DMS79 (cell line): ENCODE measurements at regions not wholly inside any gene's neighbourhood (a gene's known extent, or its start where the extent isn't known, plus 50 kb on each side); places are given as distances from the start of the nearest gene placed in this dataset.

Experiments
- DNase-seq: peaks from one replicate; lab custom pipeline; 2025; lab: John Stamatoyannopoulos, UW

DNA sequence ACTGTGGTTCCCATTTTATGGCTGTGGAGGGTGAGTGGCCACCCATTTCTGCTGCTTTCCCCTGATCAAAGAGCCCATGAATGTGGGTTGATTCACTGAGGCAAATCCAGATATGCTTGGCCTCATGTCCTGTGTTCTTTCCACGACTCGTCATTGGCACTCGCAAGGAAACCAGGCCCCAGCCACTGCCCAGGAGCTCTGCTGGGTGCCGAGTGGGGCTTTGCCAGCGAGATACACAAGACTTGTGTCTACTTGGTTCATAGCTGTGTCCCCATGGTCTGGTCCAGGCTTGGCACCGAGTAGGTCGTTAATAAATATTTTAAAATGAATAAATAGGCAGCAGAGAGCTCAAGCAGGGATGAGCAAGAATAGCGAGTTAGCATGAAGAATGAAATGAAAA lies 1291.5 kb downstream of the TBC1D22A start:
- no peak for DNase-seq

DNA sequence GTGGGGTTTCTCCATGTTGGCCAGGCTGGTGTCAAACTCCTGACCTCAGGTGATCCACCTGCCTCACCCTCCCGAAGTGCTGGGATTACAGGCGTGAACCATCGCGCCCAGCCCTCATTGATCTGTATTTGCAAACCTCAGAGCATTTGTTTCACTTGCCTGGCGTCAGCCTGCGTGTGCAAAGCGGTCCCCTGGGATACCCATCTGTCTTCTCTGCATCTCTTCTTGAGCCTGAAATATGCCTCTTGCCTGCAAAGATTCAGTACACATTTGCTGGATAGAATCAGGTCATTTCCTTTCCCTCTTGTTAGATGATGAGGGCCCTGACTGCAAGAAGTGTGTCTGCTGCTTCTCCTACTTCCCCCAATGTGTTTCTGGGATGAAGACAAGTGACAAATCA lies 1291.0 kb downstream of the TBC1D22A start:
- DNase-seq, result no peak

DNA sequence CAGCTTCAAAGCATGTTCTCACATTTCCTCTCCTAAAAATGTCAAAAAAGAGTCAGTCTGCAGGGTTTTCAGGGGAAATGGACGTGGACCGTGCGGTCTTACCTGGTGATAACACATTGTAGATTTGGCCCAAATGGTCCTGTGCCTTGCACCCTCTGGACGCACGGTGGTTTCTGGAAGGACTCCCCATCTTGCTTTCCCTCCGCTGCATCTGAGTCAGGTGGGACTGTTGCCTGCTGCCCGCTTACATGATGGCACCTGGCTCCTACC lies 1290.1 kb downstream of the TBC1D22A start:
- DNase-seq, result no peak

DNA sequence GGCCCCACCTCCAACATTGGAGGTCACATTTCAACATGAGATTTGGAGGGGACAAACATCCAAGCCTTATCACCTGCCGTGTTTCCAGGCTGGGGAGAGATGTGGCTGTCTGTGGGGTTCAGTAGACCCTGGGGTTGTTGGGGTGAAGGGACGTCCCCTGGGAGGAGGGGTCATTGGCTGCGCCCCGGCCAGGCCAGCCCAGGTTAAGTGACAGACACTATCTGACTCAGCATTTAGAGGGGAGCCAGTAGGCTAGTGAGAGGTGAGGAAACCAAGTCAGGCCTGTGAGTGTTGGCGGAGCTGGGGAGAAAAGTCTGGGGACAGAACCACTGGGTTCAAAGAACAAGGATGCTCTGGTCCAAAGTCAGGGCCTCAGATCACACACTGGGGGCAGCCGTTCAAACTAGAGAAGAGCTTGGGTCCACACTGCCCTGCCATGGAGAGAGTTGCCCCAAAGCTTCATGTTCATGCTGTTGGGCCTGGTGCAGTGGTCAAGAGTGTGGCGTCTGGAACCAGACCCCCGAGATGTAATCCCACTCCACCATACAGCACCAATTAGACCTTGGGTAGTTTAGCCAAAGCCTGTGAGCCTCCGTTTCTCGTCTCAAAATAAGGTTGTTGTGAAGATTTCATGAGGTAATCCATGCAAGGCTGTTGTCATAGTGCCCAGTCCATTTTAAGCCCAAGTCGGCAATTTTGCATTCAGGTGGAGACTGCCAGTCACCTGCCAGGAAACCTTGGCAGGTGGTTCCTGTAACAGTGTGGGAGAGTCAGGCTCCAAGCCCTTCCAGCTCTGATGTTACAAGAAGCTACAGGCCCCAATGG lies 1289.6 kb downstream of the TBC1D22A start:
- DNase-seq, result no peak

GRCh38 chr22:48050836-48051235 lies 1288.4 kb downstream of the TBC1D22A start:
- DNase-seq, result no peak

DNA sequence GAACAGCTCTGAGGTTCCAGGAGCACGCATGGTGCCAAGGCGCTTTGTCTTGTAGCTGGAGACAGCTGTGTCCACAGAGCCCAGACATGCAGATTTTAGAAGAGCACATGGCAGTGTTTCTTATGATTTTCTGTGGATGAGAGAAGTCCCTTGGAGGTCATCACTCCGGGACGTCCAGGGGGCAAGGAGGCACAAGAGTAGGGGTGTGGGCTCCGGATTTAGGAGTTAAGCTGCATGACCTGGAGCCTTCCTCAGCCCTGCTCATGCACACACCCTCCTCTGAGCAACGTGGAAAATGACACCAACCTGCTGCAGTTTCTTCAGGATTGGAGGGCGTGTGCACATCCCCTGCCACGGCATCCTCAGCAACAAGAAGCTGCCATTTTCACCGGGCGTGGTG lies 1286.7 kb downstream of the TBC1D22A start:
- DNase-seq, result no peak

DNA sequence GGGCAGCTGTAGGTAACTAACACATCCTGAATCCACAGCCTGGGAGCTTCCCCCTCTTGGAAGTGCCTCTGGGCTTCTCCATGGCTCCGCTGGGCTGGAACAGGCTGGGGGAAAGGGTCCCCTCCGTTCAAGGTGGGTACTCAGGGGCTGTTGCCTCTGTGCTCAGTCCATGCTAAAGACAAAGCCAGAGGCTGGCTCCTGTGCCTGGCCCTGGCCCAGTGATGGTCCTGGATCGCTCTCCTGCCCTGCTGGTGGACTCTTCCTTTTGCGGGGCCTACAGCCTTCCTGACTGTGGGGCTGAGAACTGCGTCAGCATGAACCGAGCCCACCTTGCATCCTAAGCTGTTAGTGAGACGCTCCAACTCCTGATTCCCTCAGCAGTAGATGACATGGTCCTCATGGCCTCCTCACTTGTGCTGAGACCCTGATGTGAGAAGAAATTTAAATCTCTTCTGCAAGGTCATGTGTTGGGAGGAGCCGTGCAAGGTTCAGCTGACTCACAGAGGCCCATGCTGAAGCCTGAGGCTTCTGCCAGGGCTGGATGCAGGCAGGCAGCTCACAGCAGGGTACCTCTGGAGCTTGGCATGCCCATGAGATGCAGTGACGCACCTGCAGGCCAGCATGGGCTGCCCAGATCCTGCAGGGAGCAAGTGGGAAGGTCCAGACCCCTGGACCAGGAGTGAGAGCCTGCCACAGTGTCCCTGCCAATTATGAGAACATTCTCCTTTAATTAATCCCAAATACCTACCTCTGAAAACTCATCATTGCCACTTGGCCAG lies 1285.5 kb downstream of the TBC1D22A start:
- no peak for DNase-seq

DNA sequence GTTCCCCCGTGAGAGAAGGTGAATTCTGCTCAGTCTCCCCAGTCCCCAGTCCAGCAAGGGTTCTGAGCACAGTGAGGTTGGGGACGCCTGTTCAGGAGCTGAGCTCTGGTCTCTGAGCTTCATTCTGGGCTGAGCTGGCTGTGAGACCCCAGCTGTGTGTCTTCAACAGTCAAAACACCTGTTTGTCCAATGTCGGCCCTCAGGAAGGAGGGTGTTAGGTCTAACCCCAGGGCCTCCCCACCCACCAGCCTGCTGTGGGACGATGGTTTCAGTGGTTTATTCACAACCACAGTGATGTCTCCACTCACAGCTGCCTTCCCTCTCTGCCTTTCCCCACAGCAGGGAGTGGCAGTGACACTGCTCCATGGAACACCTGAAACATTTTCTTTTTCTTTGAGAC lies 1282.9 kb downstream of the TBC1D22A start:
- no peak for DNase-seq

DNA sequence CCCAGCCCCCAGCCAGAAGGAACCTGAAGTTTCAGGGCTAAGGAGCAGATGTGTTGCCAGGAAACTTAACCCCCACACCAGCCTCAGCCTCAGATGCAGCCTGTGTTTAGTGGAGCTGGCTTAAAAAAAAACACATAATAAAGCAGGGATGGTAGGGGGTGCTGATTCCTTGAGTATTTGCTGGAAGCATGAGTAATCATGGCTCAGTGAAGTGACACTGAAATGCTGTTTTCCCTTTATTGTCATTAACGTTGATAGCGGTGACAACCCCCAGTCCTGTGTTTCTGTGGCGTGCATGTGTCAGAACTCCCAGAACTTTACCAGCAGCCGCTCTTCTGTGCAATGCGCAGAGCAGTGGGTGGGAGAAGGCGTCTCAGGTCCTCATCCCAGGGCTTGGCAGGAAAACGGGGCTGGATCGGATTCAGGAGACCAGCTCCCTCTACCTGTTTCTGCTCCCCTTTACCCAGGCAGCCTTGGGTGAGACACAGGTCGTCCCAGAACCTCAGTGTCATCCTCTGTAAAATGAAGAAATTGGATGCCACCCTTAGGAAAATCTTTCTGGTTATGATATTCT lies 1282.1 kb downstream of the TBC1D22A start:
- no peak for DNase-seq

DNA sequence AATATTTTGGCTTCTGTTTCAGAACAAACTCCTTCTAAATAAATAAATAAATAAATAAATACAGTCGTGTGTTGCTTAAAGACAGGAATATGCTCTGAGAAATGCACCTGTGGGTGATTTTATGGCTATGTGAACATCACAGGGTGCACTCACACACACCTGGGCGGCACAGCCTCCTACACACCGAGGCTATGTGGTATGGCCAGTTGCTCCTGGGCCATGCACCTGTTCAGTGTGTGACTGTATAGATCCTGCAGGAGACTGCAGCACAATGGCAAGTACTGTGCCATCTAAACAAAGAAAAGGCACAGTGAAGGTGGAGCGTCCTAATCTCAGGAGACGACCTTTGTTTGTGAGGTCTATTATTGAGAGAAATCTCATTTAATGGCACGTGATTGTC lies 1281.1 kb downstream of the TBC1D22A start:
- no peak for DNase-seq

DNA sequence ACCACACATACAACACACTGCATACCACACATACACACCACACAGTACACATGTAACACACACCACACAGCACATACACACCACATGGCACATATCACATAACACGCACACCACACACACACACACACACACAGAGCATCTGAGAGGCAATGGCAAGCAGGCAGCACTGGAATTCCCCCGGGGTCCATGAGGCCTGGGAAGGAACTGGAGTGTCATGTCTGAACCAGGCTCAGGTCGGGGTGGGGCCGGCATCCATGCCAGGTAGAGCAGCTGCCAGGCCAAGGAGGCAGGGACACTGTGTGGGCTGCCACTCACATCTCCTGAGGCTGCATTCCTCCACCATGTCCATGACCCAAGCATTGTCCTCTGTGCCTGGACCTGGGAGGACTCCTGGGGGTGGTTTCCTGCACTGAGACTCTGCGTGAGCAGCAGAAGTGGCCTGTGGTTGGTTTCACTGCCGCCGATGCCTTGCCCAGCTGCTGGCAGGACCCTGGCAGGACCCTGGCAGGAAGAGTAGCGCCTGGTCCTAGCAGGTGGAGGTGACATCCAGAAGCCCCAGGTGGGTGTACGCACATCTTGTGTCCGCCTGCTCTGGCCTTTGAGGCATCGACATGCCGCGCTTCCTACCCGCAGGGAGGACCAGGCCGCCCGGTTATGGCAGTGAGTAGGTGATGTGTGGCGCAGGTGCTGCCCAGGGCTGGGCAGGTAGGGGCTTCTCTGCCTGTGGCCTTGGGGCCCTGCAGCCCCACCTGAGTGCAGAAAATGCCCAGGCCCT lies 1280.4 kb downstream of the TBC1D22A start:
- no peak for DNase-seq

DNA sequence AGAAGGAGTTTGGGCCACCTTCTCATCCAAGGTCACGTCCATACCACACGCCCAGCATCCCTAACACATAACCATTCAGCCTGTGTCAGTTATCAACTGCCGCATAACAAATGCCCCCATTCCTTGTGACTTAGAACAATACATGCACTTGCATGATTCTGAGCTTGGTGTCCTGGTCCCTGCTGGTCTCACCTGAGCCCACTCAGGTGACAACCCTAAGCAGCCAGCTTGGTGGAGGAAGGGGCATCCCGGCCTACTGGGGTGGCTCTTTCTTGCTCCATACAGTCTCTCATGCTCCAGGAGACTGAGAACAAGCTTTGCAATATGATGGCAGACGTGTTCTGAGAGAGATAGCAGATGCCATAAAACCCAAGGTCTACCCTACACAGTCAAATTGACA lies 1276.9 kb downstream of the TBC1D22A start:
- no peak for DNase-seq

DNA sequence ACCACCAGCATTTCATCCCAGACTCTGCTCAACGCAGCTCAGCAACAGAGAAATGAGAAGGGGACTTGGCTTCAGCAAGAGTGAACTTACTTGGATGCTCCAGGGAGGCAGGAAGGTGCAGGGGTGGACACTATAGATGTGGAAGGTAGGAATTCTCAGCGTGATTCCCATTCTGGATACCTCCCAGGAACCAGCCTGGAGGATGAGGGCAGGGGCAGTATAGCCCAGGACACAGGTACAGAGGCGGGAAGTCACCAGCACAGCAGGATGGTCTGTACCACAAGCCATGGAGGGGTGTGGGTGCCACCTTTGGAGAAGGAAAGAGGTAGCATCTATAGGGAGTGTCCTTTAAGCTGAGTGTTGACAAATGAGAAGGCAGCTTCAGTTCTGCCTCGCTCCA lies 1275.2 kb downstream of the TBC1D22A start:
- no peak for DNase-seq

DNA sequence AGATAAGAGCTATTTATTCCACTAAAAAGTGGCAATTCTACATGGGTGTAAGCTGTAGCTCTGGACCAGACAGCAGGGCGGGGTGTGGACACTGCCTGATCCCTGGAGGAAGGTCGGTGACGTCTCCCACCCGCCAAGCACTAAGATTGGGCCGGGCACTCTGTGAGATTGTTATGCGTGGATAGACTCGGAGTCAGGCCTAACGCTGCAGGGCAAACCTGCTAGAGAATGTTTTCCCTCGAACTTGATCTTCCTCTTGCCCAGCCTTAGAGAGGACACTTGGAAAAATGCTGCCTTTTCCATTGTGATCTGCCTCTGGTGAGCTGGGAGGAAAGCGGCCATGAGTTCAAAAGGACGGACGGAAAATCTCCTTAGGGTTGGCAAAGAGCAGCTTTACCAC lies 1273.4 kb downstream of the TBC1D22A start:
- DNase-seq, result no peak

DNA sequence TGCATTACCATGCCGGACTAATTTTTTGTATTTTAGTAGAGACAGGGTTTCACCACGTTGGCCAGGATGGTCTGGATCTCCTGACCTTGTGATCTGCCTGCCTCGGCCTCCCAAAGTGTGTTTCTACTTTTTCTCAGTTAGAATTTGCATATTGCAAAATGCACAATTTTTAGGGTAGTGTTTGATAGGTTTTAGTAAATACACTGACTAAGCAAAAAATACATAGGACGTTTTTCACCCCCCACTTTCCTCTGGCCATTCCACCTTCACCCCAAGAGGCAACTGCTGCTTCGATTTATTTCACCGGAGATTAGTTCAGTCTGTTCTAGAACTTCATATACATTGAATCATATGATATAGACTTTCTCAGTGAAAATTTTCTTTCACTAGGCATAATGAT lies 1269.1 kb downstream of the TBC1D22A start:
- DNase-seq, result no peak

- no peak for DNase-seq
Observed at GRCh38 chr22:48025096-48025495, 1262.6 kb downstream of the TBC1D22A start.

DNA sequence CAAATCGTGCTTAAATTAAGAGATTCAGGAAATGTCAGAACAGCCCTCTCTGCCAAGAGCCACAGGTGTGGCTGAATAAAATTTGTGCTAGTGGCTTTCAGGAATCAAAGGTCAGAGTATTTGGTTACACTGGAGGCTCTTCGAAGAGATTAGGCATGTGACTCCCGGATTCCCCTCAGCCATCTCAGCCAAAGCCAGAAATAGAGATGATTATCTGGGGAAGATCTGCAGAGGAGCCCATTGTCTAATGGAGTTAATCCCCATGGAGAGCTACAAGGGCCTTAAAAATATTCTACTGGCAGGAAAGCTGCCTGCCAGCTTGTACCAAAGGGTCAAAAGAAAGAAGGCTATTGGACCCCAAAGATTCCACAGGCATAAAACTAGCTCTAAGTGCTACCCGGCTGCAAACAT lies 1259.5 kb downstream of the TBC1D22A start:
- DNase-seq, result no peak

- no peak for DNase-seq
Observed at GRCh38 chr22:48018346-48018745, 1255.9 kb downstream of the TBC1D22A start.

GRCh38 chr22:48015701-48016100 lies 1253.3 kb downstream of the TBC1D22A start:
- no peak for DNase-seq

DNA sequence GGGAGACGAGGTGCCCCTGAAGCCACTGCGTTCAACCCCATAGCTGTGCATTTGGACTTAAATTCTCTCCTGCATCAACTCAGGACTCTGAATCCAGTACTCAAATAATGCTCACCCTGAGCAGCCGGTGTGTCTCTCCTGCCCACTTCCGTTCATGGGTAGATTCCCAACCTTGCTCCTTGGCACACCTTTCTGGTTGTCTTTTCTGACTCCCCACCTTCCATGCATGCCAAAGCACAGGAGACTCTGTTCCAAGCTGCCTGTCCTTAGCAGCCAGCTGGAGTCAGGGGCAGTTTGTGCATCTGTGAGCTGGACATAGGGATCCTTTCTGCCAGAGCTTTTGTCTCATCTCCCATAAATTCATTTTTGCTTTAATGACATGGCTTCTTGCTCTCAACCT lies 1242.5 kb downstream of the TBC1D22A start:
- DNase-seq, result no peak

DNA sequence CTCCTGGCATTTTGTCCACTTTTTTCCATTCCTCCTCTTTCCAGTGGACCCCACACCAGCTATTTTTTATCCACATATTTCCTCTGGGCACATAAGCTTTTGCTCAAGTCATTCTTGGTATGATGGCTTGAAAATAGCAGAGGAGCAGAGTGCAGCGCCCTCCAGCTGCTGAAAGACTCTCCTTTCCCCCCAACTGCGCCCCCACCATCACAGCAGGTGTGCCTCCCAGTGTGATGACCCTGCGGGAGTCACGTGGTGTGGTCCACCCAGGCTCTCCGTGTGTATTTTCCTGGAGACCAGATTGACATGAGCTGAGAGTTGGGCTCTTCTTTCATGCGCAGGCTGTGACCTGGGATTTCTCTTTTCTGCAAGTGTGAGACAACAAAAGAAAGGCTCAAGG lies 1241.6 kb downstream of the TBC1D22A start:
- DNase-seq, result no peak

- DNase-seq, result no peak
Observed at GRCh38 chr22:48001101-48001500, 1238.7 kb downstream of the TBC1D22A start.

DNA sequence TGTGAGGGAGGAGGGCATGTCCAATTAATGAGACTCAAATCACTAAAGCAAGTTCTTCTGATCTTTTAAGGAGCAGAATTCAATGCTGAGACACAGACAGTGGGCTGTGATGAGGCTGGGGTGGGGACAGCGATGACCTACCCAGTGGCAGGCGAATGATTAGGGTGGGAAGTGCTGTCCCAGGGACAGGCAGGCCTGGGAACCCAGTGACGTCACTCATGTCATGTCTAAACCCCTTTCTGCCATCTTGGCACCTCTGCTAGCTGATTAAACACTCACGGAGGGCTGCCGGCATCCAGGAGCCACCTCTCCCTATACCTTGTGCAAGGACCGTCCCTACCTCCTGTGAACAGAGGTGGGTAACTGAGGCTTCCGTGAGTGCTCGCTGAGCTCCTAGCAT lies 1235.2 kb downstream of the TBC1D22A start:
- no peak for DNase-seq
